Activated CD4-positive, alpha-beta memory T cell treated with anti-CD3 and anti-CD28 coated beads, Interleukin-2, amount 10 ng/mL, durations not matched to agents 7 days and 5 days (primary cell): ENCODE measurements at regions not wholly inside any gene's neighbourhood (a gene's known extent, or its start where the extent isn't known, plus 50 kb on each side); places are given as distances from the start of the nearest gene placed in this dataset.

ENCODE experiments used
- CTCF ChIA-PET: fragments of 350-600 bp; sonication (Branson Sonifier 250); formaldehyde crosslinking; loops from one replicate; lab custom pipeline; 2021; ENCODE audit warnings: antibody characterized with exemption, inconsistent platforms; lab: Charles Lee
- POLR2A ChIA-PET: fragments of 350-600 bp; sonication (Branson Sonifier 250); formaldehyde crosslinking; loops from one replicate; lab custom pipeline; 2021; ENCODE audit warnings: antibody characterized with exemption; lab: Charles Lee
- DNase-seq: peaks from one replicate; pipeline ENCODE4 v3.0.0-alpha.2; 2020
- H3K27ac Mint-ChIP-seq: one replicate; pipeline ENCODE4 v1.8.0; 2021; ENCODE audit warnings: mild to moderate bottlenecking, mixed read lengths
- H3K27me3 Mint-ChIP-seq: one replicate; pipeline ENCODE4 v1.8.0; 2021; ENCODE audit warnings: mixed read lengths
- H3K36me3 Mint-ChIP-seq: one replicate; pipeline ENCODE4 v1.8.0; 2021; ENCODE audit warnings: low read depth, mixed read lengths
- H3K4me1 Mint-ChIP-seq: one replicate; pipeline ENCODE4 v1.8.0; 2021; ENCODE audit warnings: mixed read lengths
- H3K4me3 Mint-ChIP-seq: one replicate; pipeline ENCODE4 v1.8.0; 2021; ENCODE audit warnings: mild to moderate bottlenecking, mixed read lengths
- H3K9me3 Mint-ChIP-seq: one replicate; pipeline ENCODE4 v1.8.0; 2021; ENCODE audit warnings: mixed read lengths

DNA sequence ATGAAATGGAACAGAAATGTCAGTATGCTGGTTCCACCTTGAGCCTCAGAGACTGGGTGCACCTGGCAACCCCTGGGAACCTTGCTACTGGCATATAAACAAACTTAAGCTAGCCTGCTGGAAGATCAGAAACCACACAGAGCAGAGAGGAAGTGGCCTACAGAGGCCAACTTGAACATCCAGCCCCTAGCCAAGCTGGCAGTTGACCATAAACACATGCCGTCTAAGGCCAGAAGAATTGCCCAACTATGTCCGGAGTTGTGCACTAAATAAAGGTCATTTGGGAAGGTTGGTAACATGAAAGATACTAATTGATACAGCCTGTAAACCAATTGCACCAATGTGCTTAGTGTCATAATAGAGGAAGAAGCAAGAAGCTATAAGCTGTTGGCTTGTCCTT is 266.6 kb upstream of the BTBD3 start:
- Mint-ChIP-seq H3K27ac (no peak overlapping the region), H3K36me3 (no peaks in the 10 kb centered on the region), H3K4me3 (no peak overlapping the region), H3K4me1 (no peaks in the 10 kb centered on the region), H3K27me3 (no peaks in the 10 kb centered on the region), H3K9me3 (peaks cover 6% of the 10 kb centered on the region)
- no peak for DNase-seq
- ChIA-PET CTCF (no interaction called here), POLR2A (no interaction called here)

- DNase-seq = no peak
- CTCF ChIA-PET = no interaction called here
- Mint-ChIP-seq H3K9me3 (peaks cover 6% of the 10 kb centered on the region), H3K4me3 (no peak overlapping the region), H3K27ac (no peak overlapping the region), H3K36me3 (no peaks in the 10 kb centered on the region), H3K4me1 (no peaks in the 10 kb centered on the region), H3K27me3 (no peaks in the 10 kb centered on the region)
- POLR2A ChIA-PET = no interaction called here
Observed at GRCh38 chr20:11651647-11652046, 266.0 kb upstream of the BTBD3 start.

DNA sequence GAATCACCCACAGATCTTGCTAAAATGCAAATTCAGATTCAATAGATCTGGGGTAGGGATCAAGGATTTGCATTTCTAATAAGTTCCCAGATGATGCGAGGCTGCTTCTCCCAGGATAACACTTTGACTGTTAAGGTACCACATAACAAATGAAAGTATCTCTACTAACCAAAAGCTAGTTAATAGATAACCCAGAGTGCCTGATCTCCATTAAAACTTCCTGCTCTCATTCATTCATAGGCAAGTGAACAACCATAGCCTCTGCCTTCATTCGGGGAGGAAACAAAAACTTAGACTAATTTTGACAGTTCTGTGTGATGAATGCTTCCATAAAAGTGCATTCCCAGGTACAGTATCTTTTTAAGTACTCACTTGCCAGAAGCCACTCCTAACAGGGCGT is 265.6 kb upstream of the BTBD3 start:
- H3K36me3 Mint-ChIP-seq = no peaks in the 10 kb centered on the region
- CTCF ChIA-PET = no interaction called here
- no peaks in the 10 kb centered on the region for H3K27me3 Mint-ChIP-seq
- no peak overlapping the region for H3K4me3 Mint-ChIP-seq
- no peak overlapping the region for H3K27ac Mint-ChIP-seq
- no peak for DNase-seq
- H3K4me1 Mint-ChIP-seq = no peaks in the 10 kb centered on the region
- H3K9me3 Mint-ChIP-seq = peaks cover 6% of the 10 kb centered on the region
- POLR2A ChIA-PET = no interaction called here

DNA sequence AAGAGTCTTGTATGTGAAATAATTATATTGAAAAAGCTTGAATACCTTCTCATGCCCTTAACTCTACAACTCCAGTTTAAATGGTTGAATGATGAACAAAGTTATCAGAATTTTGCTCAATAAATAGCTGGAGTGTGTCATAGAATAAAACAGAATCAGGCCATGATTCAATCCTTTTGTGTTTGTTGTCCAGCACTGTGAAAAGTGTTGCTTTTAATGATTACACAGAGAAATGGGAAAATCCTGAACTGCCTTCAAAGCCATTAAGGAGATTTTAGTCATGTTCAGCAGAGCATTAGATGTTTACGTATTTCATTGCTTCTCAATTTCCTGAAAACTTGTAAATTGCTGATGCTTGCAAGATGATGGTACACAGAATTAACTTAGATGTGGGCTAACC is 262.9 kb upstream of the BTBD3 start:
- DNase-seq = no peak
- Mint-ChIP-seq H3K9me3 (peaks cover 2% of the 10 kb centered on the region), H3K4me1 (no peaks in the 10 kb centered on the region), H3K27ac (no peak overlapping the region), H3K36me3 (no peaks in the 10 kb centered on the region), H3K4me3 (no peak overlapping the region), H3K27me3 (no peaks in the 10 kb centered on the region)
- POLR2A ChIA-PET = no interaction called here
- CTCF ChIA-PET = no interaction called here

DNA sequence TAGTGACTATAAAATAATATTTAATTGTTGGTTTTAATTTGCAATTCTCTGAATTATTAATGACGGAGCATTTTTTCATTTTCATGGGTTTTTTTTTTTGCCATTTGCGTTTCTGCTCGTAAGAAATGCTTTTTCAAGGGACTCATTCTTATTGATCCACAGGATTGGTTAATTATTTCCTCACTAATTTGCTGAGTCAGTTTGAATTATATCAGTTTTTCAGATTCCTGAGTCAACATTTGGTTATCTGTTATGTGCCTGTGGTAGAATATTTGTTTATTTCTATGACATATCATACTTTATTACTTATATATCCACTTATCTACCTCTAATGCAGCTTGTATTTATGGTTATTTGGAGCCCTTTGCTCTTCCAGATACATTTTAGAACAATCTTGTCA is 257.0 kb upstream of the BTBD3 start:
- H3K27ac Mint-ChIP-seq = no peak overlapping the region
- POLR2A ChIA-PET = no interaction called here

DNA sequence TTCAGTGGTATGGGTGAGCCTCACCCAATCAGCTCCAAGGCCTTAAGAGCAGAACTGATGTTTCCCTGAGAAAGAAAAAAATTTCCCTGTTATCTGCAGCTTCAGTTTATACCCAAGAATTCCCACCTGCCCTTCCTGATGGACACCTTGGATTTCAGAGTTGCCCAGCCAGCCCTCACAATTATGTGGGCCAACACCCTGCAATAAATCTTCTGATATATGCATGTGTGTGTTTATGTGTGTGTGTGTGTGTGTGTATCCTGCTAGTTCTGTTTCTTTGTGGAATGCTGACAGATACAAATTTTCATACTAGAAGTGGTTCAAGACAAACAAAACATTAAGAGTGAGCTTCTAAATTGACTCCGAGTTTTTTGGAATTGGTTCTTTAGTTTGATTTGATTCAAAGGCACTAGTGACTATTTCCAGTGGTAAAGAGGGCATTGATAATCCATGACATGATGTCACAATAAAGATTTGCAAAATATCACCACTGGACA is 246.6 kb upstream of the BTBD3 start:
- H3K27me3 Mint-ChIP-seq = no peaks in the 10 kb centered on the region
- ChIA-PET POLR2A (no interaction called here), CTCF (no interaction called here)
- H3K4me1 Mint-ChIP-seq = no peaks in the 10 kb centered on the region
- peaks cover 8% of the 10 kb centered on the region for H3K9me3 Mint-ChIP-seq
- no peak overlapping the region for H3K4me3 Mint-ChIP-seq
- no peak overlapping the region for H3K27ac Mint-ChIP-seq
- no peaks in the 10 kb centered on the region for H3K36me3 Mint-ChIP-seq
- no peak for DNase-seq

More for the DNA sequence above, 257.0 kb upstream of the BTBD3 start:
- CTCF ChIA-PET = no interaction called here
- no peak for DNase-seq
- Mint-ChIP-seq H3K27me3 (no peaks in the 10 kb centered on the region), H3K36me3 (no peaks in the 10 kb centered on the region), H3K4me3 (no peak overlapping the region), H3K4me1 (no peaks in the 10 kb centered on the region), H3K9me3 (peaks cover 7% of the 10 kb centered on the region)

GRCh38 chr20:11672959-11673358 is 244.7 kb upstream of the BTBD3 start:
- no peak overlapping the region for H3K27ac Mint-ChIP-seq
- no peak overlapping the region for H3K4me3 Mint-ChIP-seq
- H3K27me3 Mint-ChIP-seq = no peaks in the 10 kb centered on the region
- H3K9me3 Mint-ChIP-seq = peaks cover 3% of the 10 kb centered on the region
- POLR2A ChIA-PET = no interaction called here
- CTCF ChIA-PET = no interaction called here
- no peak for DNase-seq
- no peaks in the 10 kb centered on the region for H3K4me1 Mint-ChIP-seq
- no peaks in the 10 kb centered on the region for H3K36me3 Mint-ChIP-seq

DNA sequence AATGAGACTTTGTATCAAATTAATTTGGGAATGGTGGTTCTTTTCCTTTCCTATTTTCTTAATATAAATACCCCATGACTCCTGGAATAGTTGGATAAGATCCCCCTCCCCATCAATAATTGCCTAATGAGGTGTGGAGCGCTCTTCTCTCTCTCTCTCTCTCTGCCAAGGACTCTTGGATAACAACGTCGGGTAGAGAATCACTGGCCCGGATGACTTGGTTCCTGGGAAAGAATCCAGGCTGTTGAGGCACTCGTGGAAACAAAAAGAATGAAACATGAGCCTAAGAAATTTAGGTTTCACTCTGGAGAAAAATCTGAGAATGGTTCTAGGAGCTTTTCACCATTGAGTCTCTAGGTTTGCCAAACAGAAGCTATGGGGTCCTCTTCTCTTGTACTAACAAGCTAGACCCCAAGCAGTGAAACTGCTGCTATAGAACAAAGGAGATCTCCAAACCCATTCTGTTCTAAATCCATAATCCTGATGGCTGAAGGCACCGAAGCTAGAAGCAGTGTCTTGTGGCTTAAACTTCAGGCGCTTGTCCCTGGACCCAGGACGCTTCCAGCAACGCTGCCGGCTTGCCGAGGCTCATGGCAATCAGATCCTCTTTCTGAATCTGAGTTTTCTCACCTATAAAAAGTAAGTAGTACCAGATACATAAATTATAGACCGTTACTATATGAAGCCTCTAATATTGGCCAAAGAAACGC is 241.6 kb upstream of the BTBD3 start:
- no peak for DNase-seq
- Mint-ChIP-seq H3K27ac (no peak overlapping the region), H3K4me1 (no peaks in the 10 kb centered on the region), H3K4me3 (no peak overlapping the region), H3K27me3 (no peaks in the 10 kb centered on the region), H3K36me3 (no peaks in the 10 kb centered on the region), H3K9me3 (peaks cover 2% of the 10 kb centered on the region)
- POLR2A ChIA-PET = no interaction called here
- CTCF ChIA-PET = no interaction called here

GRCh38 chr20:11676630-11677287 is 240.9 kb upstream of the BTBD3 start:
- Mint-ChIP-seq H3K36me3 (no peaks in the 10 kb centered on the region), H3K27ac (no peak overlapping the region), H3K4me3 (no peak overlapping the region), H3K4me1 (no peaks in the 10 kb centered on the region), H3K9me3 (peaks cover 2% of the 10 kb centered on the region), H3K27me3 (no peaks in the 10 kb centered on the region)
- DNase-seq = no peak
- POLR2A ChIA-PET = no interaction called here
- CTCF ChIA-PET = interaction anchor here (0.6 kb wide), 1 partner anchor 696 kb away, joined by 4 read pairs; no protein-coding TSS in a partner anchor

GRCh38 chr20:11677428-11677827 is 240.3 kb upstream of the BTBD3 start:
- DNase-seq = no peak
- POLR2A ChIA-PET = no interaction called here
- Mint-ChIP-seq H3K9me3 (peaks cover 5% of the 10 kb centered on the region), H3K27ac (no peak overlapping the region), H3K36me3 (no peaks in the 10 kb centered on the region), H3K4me1 (no peaks in the 10 kb centered on the region), H3K4me3 (no peak overlapping the region), H3K27me3 (no peaks in the 10 kb centered on the region)
- CTCF ChIA-PET = no interaction called here

DNA sequence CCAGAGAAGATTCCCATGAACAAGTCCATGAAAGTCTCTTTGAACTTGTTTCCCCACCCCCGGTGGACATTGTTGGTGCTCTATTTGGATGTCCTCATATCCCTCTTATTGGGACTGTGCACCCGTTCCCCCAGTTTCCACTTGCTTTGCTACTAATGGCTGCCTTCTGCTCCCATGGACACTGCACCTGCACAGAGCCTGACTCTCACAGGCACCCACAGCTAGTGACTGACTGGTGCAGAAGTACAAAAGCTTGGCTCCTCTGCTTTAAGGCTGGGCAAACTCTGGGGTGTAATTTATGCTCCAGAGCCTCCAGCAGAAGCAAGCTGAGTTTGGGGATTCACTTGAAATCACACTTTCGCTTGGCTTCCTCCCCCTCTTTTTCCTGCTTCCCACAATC is 239.9 kb upstream of the BTBD3 start:
- H3K4me1 Mint-ChIP-seq = no peaks in the 10 kb centered on the region
- POLR2A ChIA-PET = no interaction called here
- H3K27ac Mint-ChIP-seq = no peak overlapping the region
- no peak overlapping the region for H3K4me3 Mint-ChIP-seq
- CTCF ChIA-PET = no interaction called here
- DNase-seq = no peak
- H3K27me3 Mint-ChIP-seq = no peaks in the 10 kb centered on the region
- H3K36me3 Mint-ChIP-seq = no peaks in the 10 kb centered on the region
- H3K9me3 Mint-ChIP-seq = peaks cover 5% of the 10 kb centered on the region

DNA sequence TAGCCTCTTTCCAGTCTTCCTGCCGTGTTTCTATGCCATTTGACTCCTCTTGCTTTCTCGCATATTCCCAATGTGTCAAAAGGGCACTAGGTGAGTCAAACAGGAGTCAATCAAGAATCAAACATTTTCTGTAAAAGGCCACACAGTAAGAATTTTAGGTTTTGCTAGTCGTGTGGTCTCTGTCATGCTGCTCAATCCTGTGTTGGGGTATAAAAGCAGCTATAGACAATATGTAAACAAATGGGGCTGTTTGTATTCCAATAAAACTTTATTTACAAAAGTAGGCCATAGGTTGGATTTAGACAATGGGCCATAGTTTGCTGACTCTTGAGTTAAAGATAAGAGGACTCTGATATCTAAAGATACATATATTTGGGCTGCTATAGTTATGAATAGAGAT is 235.4 kb upstream of the BTBD3 start:
- CTCF ChIA-PET = no interaction called here
- no peaks in the 10 kb centered on the region for H3K4me1 Mint-ChIP-seq
- H3K4me3 Mint-ChIP-seq = no peak overlapping the region
- no peaks in the 10 kb centered on the region for H3K27me3 Mint-ChIP-seq
- no peaks in the 10 kb centered on the region for H3K36me3 Mint-ChIP-seq
- H3K27ac Mint-ChIP-seq = no peak overlapping the region
- POLR2A ChIA-PET = no interaction called here
- DNase-seq = no peak
- peaks cover 5% of the 10 kb centered on the region for H3K9me3 Mint-ChIP-seq

GRCh38 chr20:11686195-11686594 is 231.5 kb upstream of the BTBD3 start:
- CTCF ChIA-PET = no interaction called here
- no peaks in the 10 kb centered on the region for H3K36me3 Mint-ChIP-seq
- no peak for DNase-seq
- no peaks in the 10 kb centered on the region for H3K27me3 Mint-ChIP-seq
- H3K4me3 Mint-ChIP-seq = no peak overlapping the region
- peaks cover 9% of the 10 kb centered on the region for H3K9me3 Mint-ChIP-seq
- no peaks in the 10 kb centered on the region for H3K4me1 Mint-ChIP-seq
- POLR2A ChIA-PET = no interaction called here
- no peak overlapping the region for H3K27ac Mint-ChIP-seq
